K562 (cell line): ENCODE measurements at regions not wholly inside any gene's neighbourhood (a gene's known extent, or its start where the extent isn't known, plus 50 kb on each side); places are given as distances from the start of the nearest gene placed in this dataset.

Experiments
- ATAC-seq: fragments of 200-7000 bp; cut with Tn5 transposase; 3 replicates; pipeline ENCODE4 v1.9.1; 2020; ENCODE audit warnings: moderate library complexity
- BruUV-seq: library from RNA; stranded (reverse); fragments of 400-500 nt; replicated peaks from 2 replicates; lab custom pipeline; 2021; lab: Mats Ljungman, UMichigan
- CTCF ChIA-PET: fragments of 300-600 bp; formaldehyde crosslinking; extraction: SDS; loops from one replicate; lab custom pipeline; 2021; ENCODE audit warnings: low intra/inter-chr PET ratio; lab: Yijun Ruan, JAX
- POLR2A ChIA-PET: fragments of 300-600, 350-650 bp; sonication (Branson Sonifier 250); formaldehyde crosslinking; extraction: SDS; loops from one replicate; lab custom pipeline; 2021; ENCODE audit warnings: antibody characterized with exemption, inconsistent platforms; lab: Yijun Ruan, JAX
- DNase-seq, 4 experiments: peaks; one replicate each; pipeline versions ENCODE4 v3.0.0 to v3.0.0-alpha.2; 2011 to 2018; ENCODE audit warnings: low spot score in 3 of 4, mixed read lengths in 3 of 4; ENCODE audit errors: extremely low read depth in 1 of 4
- FAIRE-seq: peaks from 2 replicates; lab custom pipeline; 2011; peaks lifted over from hg19 to GRCh38; lab: Jason Lieb, UNC
- H2AFZ ChIP-seq: 2 replicates; pipeline ENCODE4 v1.6.0; 2011; ENCODE audit warnings: low read depth, low read length, control low read depth, inconsistent platforms
- H3K27ac ChIP-seq: fragments of 200-600 bp; 3 replicates; pipeline ENCODE4 v1.8.0; 2011; ENCODE audit warnings: low read depth, mild to moderate bottlenecking, control low read depth, inconsistent platforms, low read length, moderate library complexity, mixed read lengths; ENCODE audit errors: extremely low read depth
- H3K27me3 ChIP-seq, 2 experiments: fragments of 300-600 bp in 1 of 2; 2 replicates in 1 of 2; 3 replicates in 1 of 2; pipeline versions ENCODE4 v1.6.0 to v1.8.0; 2011; ENCODE audit warnings: inconsistent platforms in 2 of 2, low read length in 2 of 2, mild to moderate bottlenecking in 1 of 2, mixed read lengths in 1 of 2, moderate library complexity in 1 of 2; ENCODE audit not compliant: control insufficient read depth in 2 of 2, insufficient read depth in 2 of 2
- H3K36me3 ChIP-seq: fragments of 300-600 bp; 3 replicates; pipeline ENCODE4 v1.8.0; 2011; ENCODE audit warnings: mild to moderate bottlenecking, low read length, inconsistent platforms; ENCODE audit not compliant: control insufficient read depth, insufficient read depth
- H3K4me1 ChIP-seq, 2 experiments: fragments of 200-600 bp in 1 of 2; replicated peaks in 1 of 2; 2 replicates in 1 of 2; 3 replicates in 1 of 2; pipeline versions ENCODE4 v1.5.1 to v1.8.0; 2011; ENCODE audit warnings: inconsistent platforms in 2 of 2, low read length in 2 of 2, mild to moderate bottlenecking in 1 of 2, mixed read lengths in 1 of 2, moderate library complexity in 1 of 2; ENCODE audit not compliant: control insufficient read depth in 2 of 2, insufficient read depth in 2 of 2
- H3K4me2 ChIP-seq: 2 replicates; pipeline ENCODE4 v1.6.1; 2011; ENCODE audit warnings: low read length, control low read depth, inconsistent platforms, mixed read lengths; ENCODE audit not compliant: insufficient read depth
- H3K4me3 ChIP-seq: fragments of 200-600 bp; sonication (generic), shearing (Covaris generic); 2 replicates; pipeline ENCODE4 v1.5.1; 2016; ENCODE audit warnings: control low read depth, inconsistent platforms
- H3K79me2 ChIP-seq: fragments of 200-600 bp; 3 replicates; pipeline ENCODE4 v1.8.0; 2011; ENCODE audit warnings: low read length, inconsistent platforms; ENCODE audit not compliant: control insufficient read depth, insufficient read depth
- H3K9ac ChIP-seq, 2 experiments: 2 replicates each; pipeline versions ENCODE4 v1.6.0 to v1.6.1; 2011; ENCODE audit warnings: low read depth in 2 of 2, low read length in 2 of 2, control low read depth in 1 of 2, inconsistent platforms in 1 of 2, mild to moderate bottlenecking in 1 of 2, mixed read lengths in 1 of 2; ENCODE audit not compliant: insufficient read depth in 1 of 2
- H3K9me1 ChIP-seq: one replicate; pipeline ENCODE4 v1.6.0; 2011; ENCODE audit warnings: inconsistent platforms, mild to moderate bottlenecking, low read length, moderate library complexity; ENCODE audit not compliant: control insufficient read depth, insufficient read depth
- H3K9me3 ChIP-seq: replicated peaks from 2 replicates; pipeline ENCODE4 v1.5.1; 2011; ENCODE audit warnings: low read depth, low read length, inconsistent platforms; ENCODE audit not compliant: control insufficient read depth, insufficient read depth
- H4K20me1 ChIP-seq: replicated peaks from 2 replicates; pipeline ENCODE4 v1.6.1; 2011; ENCODE audit warnings: low read length, inconsistent platforms, mixed read lengths; ENCODE audit not compliant: control insufficient read depth, insufficient read depth
- DPF2 ChIP-seq: fragments of 450-650 bp; IDR thresholded peaks from 2 replicates; pipeline ENCODE4 v1.6.1; 2016
- MYC ChIP-seq, 2 experiments: fragments of 250-450 bp in 1 of 2; sonication (Bioruptor Pico) in 1 of 2; IDR thresholded peaks; 2 replicates each; pipeline versions ENCODE4 v1.5.1 to v1.6.1; 2012 to 2021; ENCODE audit warnings: low read depth in 2 of 2, borderline replicate concordance in 1 of 2, improper control_type of control experiment in 1 of 2, low read length in 1 of 2, mild to moderate bottlenecking in 1 of 2, moderate library complexity in 1 of 2
- POLR2A ChIP-seq: fragments of 450-650 bp; conservative IDR thresholded peaks from 2 replicates; pipeline ENCODE4 v1.6.1; 2016
- RCOR1 ChIP-seq, 2 experiments: IDR thresholded peaks; 2 replicates each; pipeline ENCODE4 v1.6.1; 2012; ENCODE audit warnings: low read depth in 2 of 2, low read length in 2 of 2, borderline replicate concordance in 1 of 2, improper control_type of control experiment in 1 of 2
- ZNF695 ChIP-seq: fragments of 450-650 bp; formaldehyde crosslinking; IDR thresholded peaks from 2 replicates; pipeline ENCODE4 v1.4.0; 2020; ENCODE audit warnings: mild to moderate bottlenecking, moderate library complexity
- WGBS: fragments of 100-300 bp; shearing (Covaris generic); methylation state at CpG from one replicate; pipeline ENCODE4 v1.1.6; 2016; ENCODE audit warnings: low coverage, mixed read lengths; ENCODE audit not compliant: insufficient coverage; ENCODE audit errors: missing lambda C conversion rate; 5-methylcytosine and 5-hydroxymethylcytosine counted together
- in situ Hi-C: fragments of 300-500 bp; cut with MboI; formaldehyde crosslinking; loops from 4 replicates; pipeline ENCODE4 v1.15.0; 2018; ENCODE audit warnings: inconsistent platforms, mixed read lengths
- intact Hi-C: fragments of 100-400 bp; cut with micrococcal nuclease; formaldehyde crosslinking; loops from 2 replicates; pipeline ENCODE4 v1.14.2; 2022
- TF ChIP-seq, protein P1 (sequence below): fragments of 450-650 bp; IDR thresholded peaks from one replicate; pipeline ENCODE4 v1.6.1; 2018; ENCODE audit warnings: mild to moderate bottlenecking, moderate library complexity; ENCODE audit not compliant: partially characterized antibody
- TF ChIP-seq, protein P2 (sequence below): fragments of 450-650 bp; formaldehyde crosslinking; IDR thresholded peaks from 2 replicates; pipeline ENCODE4 v1.4.0; 2020; ENCODE audit warnings: mild to moderate bottlenecking, moderate library complexity
- TF ChIP-seq, protein P3 (sequence below): fragments of 250-450 bp; sonication (Bioruptor Pico); IDR thresholded peaks from 2 replicates; pipeline ENCODE4 v1.5.0; 2021
- TF ChIP-seq, protein P4 (sequence below): sonication (generic); IDR thresholded peaks from 2 replicates; pipeline ENCODE4 v1.6.1; 2016
- TF ChIP-seq, protein P5 (sequence below): fragments of 250-450 bp; sonication (Bioruptor Pico); IDR thresholded peaks from 2 replicates; pipeline ENCODE4 v1.4.0; 2020; ENCODE audit warnings: mild to moderate bottlenecking, moderate library complexity, borderline replicate concordance

DNA sequence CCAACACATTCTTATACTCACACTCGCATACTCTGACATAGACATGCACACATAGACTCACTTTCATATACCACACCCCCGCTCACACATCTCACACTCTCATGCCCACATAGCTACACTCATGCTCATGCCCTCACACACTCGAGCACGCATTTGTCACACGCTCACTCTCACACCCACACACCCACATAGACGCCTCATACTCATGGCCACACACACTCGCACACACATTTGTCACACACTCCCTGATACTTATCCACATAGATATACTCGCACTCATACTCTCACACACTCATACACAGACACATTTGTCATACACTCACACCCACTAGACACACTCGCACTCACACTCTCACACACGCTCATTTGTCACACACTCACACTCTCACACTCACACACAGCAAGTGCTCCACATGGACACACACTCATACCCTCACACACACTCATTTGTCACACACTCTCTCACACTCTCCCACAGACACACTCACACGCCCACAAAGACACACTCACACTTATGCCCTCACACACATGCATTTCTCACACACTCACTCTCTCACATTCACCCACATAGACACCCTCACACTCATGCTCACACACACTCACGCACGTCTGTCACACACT is 50.9 kb downstream of the TNP1 start:
- in situ Hi-C loops (no loop called here), intact Hi-C loops (no loop called here)
- POLR2A ChIA-PET: interaction anchor here (0.5 kb wide), 1 partner anchor 12 kb away, joined by 3 read pairs; no protein-coding TSS in a partner anchor
- Histone ChIP-seq H3K4me2 (no peak overlapping the region), H2AFZ (no peak overlapping the region), H3K27ac (no peak overlapping the region), H3K9me3 (no peaks in the 10 kb centered on the region), H3K79me2 (no peaks in the 10 kb centered on the region), H3K4me1 (peaks cover 0 to 6% of the 10 kb centered on the region in 2 experiments; a peak in 3 of 5 replicates), H4K20me1 (no peaks in the 10 kb centered on the region), H3K36me3 (no peaks in the 10 kb centered on the region), H3K27me3 (peaks cover 2 to 19% of the 10 kb centered on the region in 2 experiments; a peak in 3 of 5 replicates), H3K4me3 (no peak overlapping the region), H3K9ac (no peak overlapping the region), H3K9me1 (no peaks in the 10 kb centered on the region)
- no peak for DNase-seq
- FAIRE-seq: no peak
- CTCF ChIA-PET: no interaction called here
- BruUV-seq: no TSS peak
- ATAC-seq: no peak
- 33% methylated on average over 11 of the region's 13 CpGs for WGBS
- TF ChIP-seq POLR2A (no peak), MYC (IDR thresholded peaks at IDR 0.05; ENCODE audit: low read depth, low read length) (no peak), MYC (CRISPR knock-in tag; IDR thresholded peaks at IDR 0.05; ENCODE audit: borderline replicate concordance, low read depth) (no peak), RCOR1 (IDR thresholded peaks at IDR 0.05; ENCODE audit: borderline replicate concordance in 1 of 2, low read depth in 2 of 2, low read length in 2 of 2) (no peak), DPF2 (no peak), ZNF695 (CRISPR knock-in tag) (no peak)
- TF ChIP-seq, protein P1, sequence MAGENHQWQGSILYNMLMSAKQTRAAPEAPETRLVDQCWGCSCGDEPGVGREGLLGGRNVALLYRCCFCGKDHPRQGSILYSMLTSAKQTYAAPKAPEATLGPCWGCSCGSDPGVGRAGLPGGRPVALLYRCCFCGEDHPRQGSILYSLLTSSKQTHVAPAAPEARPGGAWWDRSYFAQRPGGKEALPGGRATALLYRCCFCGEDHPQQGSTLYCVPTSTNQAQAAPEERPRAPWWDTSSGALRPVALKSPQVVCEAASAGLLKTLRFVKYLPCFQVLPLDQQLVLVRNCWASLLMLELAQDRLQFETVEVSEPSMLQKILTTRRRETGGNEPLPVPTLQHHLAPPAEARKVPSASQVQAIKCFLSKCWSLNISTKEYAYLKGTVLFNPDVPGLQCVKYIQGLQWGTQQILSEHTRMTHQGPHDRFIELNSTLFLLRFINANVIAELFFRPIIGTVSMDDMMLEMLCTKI: no peak
- TF ChIP-seq, protein P2, sequence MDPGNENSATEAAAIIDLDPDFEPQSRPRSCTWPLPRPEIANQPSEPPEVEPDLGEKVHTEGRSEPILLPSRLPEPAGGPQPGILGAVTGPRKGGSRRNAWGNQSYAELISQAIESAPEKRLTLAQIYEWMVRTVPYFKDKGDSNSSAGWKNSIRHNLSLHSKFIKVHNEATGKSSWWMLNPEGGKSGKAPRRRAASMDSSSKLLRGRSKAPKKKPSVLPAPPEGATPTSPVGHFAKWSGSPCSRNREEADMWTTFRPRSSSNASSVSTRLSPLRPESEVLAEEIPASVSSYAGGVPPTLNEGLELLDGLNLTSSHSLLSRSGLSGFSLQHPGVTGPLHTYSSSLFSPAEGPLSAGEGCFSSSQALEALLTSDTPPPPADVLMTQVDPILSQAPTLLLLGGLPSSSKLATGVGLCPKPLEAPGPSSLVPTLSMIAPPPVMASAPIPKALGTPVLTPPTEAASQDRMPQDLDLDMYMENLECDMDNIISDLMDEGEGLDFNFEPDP: no peak
- TF ChIP-seq, protein P3, sequence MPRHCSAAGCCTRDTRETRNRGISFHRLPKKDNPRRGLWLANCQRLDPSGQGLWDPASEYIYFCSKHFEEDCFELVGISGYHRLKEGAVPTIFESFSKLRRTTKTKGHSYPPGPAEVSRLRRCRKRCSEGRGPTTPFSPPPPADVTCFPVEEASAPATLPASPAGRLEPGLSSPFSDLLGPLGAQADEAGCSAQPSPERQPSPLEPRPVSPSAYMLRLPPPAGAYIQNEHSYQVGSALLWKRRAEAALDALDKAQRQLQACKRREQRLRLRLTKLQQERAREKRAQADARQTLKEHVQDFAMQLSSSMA (CRISPR knock-in tag): no peak
- TF ChIP-seq, protein P4, sequence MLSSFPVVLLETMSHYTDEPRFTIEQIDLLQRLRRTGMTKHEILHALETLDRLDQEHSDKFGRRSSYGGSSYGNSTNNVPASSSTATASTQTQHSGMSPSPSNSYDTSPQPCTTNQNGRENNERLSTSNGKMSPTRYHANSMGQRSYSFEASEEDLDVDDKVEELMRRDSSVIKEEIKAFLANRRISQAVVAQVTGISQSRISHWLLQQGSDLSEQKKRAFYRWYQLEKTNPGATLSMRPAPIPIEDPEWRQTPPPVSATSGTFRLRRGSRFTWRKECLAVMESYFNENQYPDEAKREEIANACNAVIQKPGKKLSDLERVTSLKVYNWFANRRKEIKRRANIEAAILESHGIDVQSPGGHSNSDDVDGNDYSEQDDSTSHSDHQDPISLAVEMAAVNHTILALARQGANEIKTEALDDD: no peak
- TF ChIP-seq, protein P5, sequence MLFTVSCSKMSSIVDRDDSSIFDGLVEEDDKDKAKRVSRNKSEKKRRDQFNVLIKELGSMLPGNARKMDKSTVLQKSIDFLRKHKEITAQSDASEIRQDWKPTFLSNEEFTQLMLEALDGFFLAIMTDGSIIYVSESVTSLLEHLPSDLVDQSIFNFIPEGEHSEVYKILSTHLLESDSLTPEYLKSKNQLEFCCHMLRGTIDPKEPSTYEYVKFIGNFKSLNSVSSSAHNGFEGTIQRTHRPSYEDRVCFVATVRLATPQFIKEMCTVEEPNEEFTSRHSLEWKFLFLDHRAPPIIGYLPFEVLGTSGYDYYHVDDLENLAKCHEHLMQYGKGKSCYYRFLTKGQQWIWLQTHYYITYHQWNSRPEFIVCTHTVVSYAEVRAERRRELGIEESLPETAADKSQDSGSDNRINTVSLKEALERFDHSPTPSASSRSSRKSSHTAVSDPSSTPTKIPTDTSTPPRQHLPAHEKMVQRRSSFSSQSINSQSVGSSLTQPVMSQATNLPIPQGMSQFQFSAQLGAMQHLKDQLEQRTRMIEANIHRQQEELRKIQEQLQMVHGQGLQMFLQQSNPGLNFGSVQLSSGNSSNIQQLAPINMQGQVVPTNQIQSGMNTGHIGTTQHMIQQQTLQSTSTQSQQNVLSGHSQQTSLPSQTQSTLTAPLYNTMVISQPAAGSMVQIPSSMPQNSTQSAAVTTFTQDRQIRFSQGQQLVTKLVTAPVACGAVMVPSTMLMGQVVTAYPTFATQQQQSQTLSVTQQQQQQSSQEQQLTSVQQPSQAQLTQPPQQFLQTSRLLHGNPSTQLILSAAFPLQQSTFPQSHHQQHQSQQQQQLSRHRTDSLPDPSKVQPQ (CRISPR knock-in tag): no peak
